SK-N-SH (cell line): ENCODE measurements at regions not wholly inside any gene's neighbourhood (a gene's known extent, or its start where the extent isn't known, plus 50 kb on each side); places are given as distances from the start of the nearest gene placed in this dataset.

Experiments
- EZH2phosphoT487 ChIP-seq: fragments of 200-600 bp; sonication (generic); IDR thresholded peaks from 2 replicates; pipeline ENCODE4 v1.6.1; 2017; ENCODE audit warnings: low read depth, mixed run types, mild to moderate bottlenecking, antibody characterized with exemption, moderate library complexity, borderline replicate concordance
- TF ChIP-seq, protein P1 (sequence below): fragments of 200-600 bp; sonication (generic); IDR thresholded peaks from 2 replicates; pipeline ENCODE4 v1.6.1; 2017; ENCODE audit warnings: antibody characterized with exemption, mild to moderate bottlenecking, moderate library complexity

DNA sequence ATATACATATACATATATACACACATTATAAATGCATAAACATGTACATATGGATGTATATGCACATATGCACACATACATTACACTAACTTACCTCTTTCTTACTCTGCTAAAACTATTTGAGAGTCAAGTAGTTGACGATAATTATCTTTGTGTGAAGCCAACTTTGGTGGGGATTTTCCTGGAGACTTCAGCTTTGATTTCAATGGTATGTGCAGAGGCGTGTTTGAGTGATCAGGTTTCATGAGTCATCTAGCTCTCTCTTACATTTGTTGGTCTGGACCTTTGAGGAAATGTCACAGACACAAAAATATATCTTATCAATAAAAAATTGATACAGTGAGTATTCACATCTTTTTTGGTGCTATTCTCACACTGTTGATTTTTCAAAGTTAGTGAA, 769.1 kb upstream of the LUZP2 start:
- TF ChIP-seq, protein P1, sequence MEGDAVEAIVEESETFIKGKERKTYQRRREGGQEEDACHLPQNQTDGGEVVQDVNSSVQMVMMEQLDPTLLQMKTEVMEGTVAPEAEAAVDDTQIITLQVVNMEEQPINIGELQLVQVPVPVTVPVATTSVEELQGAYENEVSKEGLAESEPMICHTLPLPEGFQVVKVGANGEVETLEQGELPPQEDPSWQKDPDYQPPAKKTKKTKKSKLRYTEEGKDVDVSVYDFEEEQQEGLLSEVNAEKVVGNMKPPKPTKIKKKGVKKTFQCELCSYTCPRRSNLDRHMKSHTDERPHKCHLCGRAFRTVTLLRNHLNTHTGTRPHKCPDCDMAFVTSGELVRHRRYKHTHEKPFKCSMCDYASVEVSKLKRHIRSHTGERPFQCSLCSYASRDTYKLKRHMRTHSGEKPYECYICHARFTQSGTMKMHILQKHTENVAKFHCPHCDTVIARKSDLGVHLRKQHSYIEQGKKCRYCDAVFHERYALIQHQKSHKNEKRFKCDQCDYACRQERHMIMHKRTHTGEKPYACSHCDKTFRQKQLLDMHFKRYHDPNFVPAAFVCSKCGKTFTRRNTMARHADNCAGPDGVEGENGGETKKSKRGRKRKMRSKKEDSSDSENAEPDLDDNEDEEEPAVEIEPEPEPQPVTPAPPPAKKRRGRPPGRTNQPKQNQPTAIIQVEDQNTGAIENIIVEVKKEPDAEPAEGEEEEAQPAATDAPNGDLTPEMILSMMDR: no peak
- TF ChIP-seq EZH2phosphoT487: no peak
